H1 (cell line): ENCODE measurements at regions not wholly inside any gene's neighbourhood (a gene's known extent, or its start where the extent isn't known, plus 50 kb on each side); places are given as distances from the start of the nearest gene placed in this dataset.

Source experiments
- CTCF ChIA-PET: fragments of 300-600 bp; sonication (Branson Sonifier 250); formaldehyde crosslinking; loops from one replicate; lab custom pipeline; 2021; ENCODE audit not compliant: partially characterized antibody; lab: Charles Lee
- POLR2A ChIA-PET: fragments of 300-600 bp; sonication (Branson Sonifier 250); formaldehyde crosslinking; loops from one replicate; lab custom pipeline; 2021; ENCODE audit warnings: inconsistent platforms; ENCODE audit not compliant: partially characterized antibody; lab: Charles Lee
- DNase-seq, 2 experiments: peaks; one replicate each; pipeline versions ENCODE4 v3.0.0 to v3.0.0-alpha.2; 2010 to 2022; ENCODE audit warnings: low spot score in 2 of 2, low read depth in 1 of 2, mixed read lengths in 1 of 2
- FAIRE-seq: peaks from 2 replicates; lab custom pipeline; 2011; peaks lifted over from hg19 to GRCh38; lab: Jason Lieb, UNC
- H2AFZ ChIP-seq: 2 replicates; pipeline ENCODE4 v1.8.1; 2012; ENCODE audit warnings: low read length, inconsistent platforms
- H2AK5ac ChIP-seq: 2 replicates; pipeline ENCODE4 v1.6.1; 2013; ENCODE audit warnings: low read depth, low read length
- H2BK120ac ChIP-seq: replicated peaks from 2 replicates; pipeline ENCODE3; 2013; ENCODE audit warnings: low read depth, low read length, inconsistent platforms
- H2BK12ac ChIP-seq: 2 replicates; pipeline ENCODE4 v1.6.1; 2013; ENCODE audit warnings: low read depth, low read length
- H2BK15ac ChIP-seq: 2 replicates; pipeline ENCODE4 v1.6.1; 2013; ENCODE audit warnings: low read length
- H2BK20ac ChIP-seq: 2 replicates; pipeline ENCODE4 v1.6.1; 2013; ENCODE audit warnings: low read length
- H2BK5ac ChIP-seq: 2 replicates; pipeline ENCODE4 v1.6.1; 2013; ENCODE audit warnings: low read depth, low read length
- H3K14ac ChIP-seq: 2 replicates; pipeline ENCODE4 v1.6.1; 2013; ENCODE audit warnings: inconsistent platforms; ENCODE audit not compliant: insufficient read length
- H3K18ac ChIP-seq: 2 replicates; pipeline ENCODE4 v1.6.1; 2013; ENCODE audit warnings: low read length; ENCODE audit errors: extremely low read depth
- H3K23ac ChIP-seq: 2 replicates; pipeline ENCODE4 v1.6.1; 2013; ENCODE audit warnings: inconsistent platforms; ENCODE audit not compliant: insufficient read length
- H3K23me2 ChIP-seq: 2 replicates; pipeline ENCODE4 v1.6.1; 2013; ENCODE audit warnings: low read depth, low read length
- H3K27ac ChIP-seq: 2 replicates; pipeline ENCODE4 v1.6.1; 2011; ENCODE audit warnings: low read depth, low read length, inconsistent platforms
- H3K27me3 ChIP-seq, 4 experiments: replicated peaks in 1 of 4; 1 replicate in 1 of 4; 2 replicates in 3 of 4; pipeline versions ENCODE4 v1.6.1 to v1.8.1; 2011 to 2013; ENCODE audit warnings: low read length in 3 of 4, mild to moderate bottlenecking in 3 of 4, inconsistent platforms in 2 of 4, mixed read lengths in 2 of 4, moderate library complexity in 1 of 4; ENCODE audit not compliant: control insufficient read depth in 3 of 4, insufficient read depth in 3 of 4; ENCODE audit errors: extremely low read depth in 1 of 4
- H3K36me3 ChIP-seq, 4 experiments: 2 replicates each; pipeline versions ENCODE4 v1.6.1 to v1.8.1; 2011 to 2013; ENCODE audit warnings: mild to moderate bottlenecking in 4 of 4, low read length in 3 of 4, moderate library complexity in 2 of 4, control low read depth in 1 of 4, inconsistent platforms in 1 of 4; ENCODE audit not compliant: insufficient read depth in 4 of 4, control insufficient read depth in 2 of 4
- H3K4ac ChIP-seq: replicated peaks from 2 replicates; pipeline ENCODE3; 2013; ENCODE audit warnings: low read length, low read depth, mixed read lengths, inconsistent platforms; ENCODE audit not compliant: insufficient read length
- H3K4me1 ChIP-seq, 4 experiments: replicated peaks in 1 of 4; 1 replicate in 1 of 4; 2 replicates in 3 of 4; pipeline versions ENCODE4 v1.6.1 to v1.8.1; 2011 to 2013; ENCODE audit warnings: low read length in 3 of 4, inconsistent platforms in 2 of 4, mixed read lengths in 1 of 4; ENCODE audit not compliant: insufficient read depth in 4 of 4, control insufficient read depth in 3 of 4
- H3K4me2 ChIP-seq, 2 experiments: 2 replicates each; pipeline versions ENCODE4 v1.6.1 to v1.8.1; 2011 to 2013; ENCODE audit warnings: low read depth in 2 of 2, low read length in 2 of 2, control low read depth in 1 of 2, inconsistent platforms in 1 of 2, mild to moderate bottlenecking in 1 of 2; ENCODE audit not compliant: insufficient read depth in 1 of 2
- H3K4me3 ChIP-seq, 4 experiments: fragments of 200-600, 300-600 bp in 1 of 4; sonication (generic), shearing (Covaris generic), sonication (Bioruptor Twin) in 1 of 4; 2 replicates each; pipeline versions ENCODE4 v1.5.1 to v1.8.1; 2011 to 2016; ENCODE audit warnings: low read length in 4 of 4, low read depth in 3 of 4, control low read depth in 2 of 4, inconsistent platforms in 2 of 4, mild to moderate bottlenecking in 2 of 4, mixed read lengths in 1 of 4, moderate library complexity in 1 of 4; ENCODE audit not compliant: insufficient read depth in 2 of 4; ENCODE audit errors: extremely low read depth in 1 of 4
- H3K56ac ChIP-seq: replicated peaks from 2 replicates; pipeline ENCODE3; 2013; ENCODE audit warnings: low read depth, mild to moderate bottlenecking, mixed read lengths, low read length, inconsistent platforms; ENCODE audit not compliant: insufficient read length
- H3K79me1 ChIP-seq: 2 replicates; pipeline ENCODE4 v1.6.1; 2013; ENCODE audit warnings: low read depth, low read length, control low read depth
- H3K79me2 ChIP-seq, 2 experiments: 2 replicates each; pipeline versions ENCODE4 v1.6.1 to v1.8.1; 2012 to 2013; ENCODE audit warnings: low read length in 2 of 2, mild to moderate bottlenecking in 2 of 2, inconsistent platforms in 1 of 2; ENCODE audit not compliant: insufficient read depth in 2 of 2, control insufficient read depth in 1 of 2
- H3K9ac ChIP-seq, 4 experiments: replicated peaks in 1 of 4; 1 replicate in 1 of 4; 2 replicates in 3 of 4; pipeline versions ENCODE4 v1.6.1 to v1.8.1; 2011 to 2013; ENCODE audit warnings: low read depth in 3 of 4, low read length in 3 of 4, control low read depth in 2 of 4, mild to moderate bottlenecking in 2 of 4, moderate library complexity in 2 of 4, inconsistent platforms in 1 of 4; ENCODE audit errors: extremely low read depth in 1 of 4
- H3K9me3 ChIP-seq, 2 experiments: 2 replicates each; pipeline versions ENCODE4 v1.6.1 to v1.8.1; 2012 to 2013; ENCODE audit warnings: mild to moderate bottlenecking in 2 of 2, moderate library complexity in 2 of 2, control low read depth in 1 of 2, inconsistent platforms in 1 of 2, low read depth in 1 of 2, low read length in 1 of 2, mixed read lengths in 1 of 2; ENCODE audit not compliant: insufficient read depth in 2 of 2
- H4K20me1 ChIP-seq, 2 experiments: replicated peaks in 1 of 2; 2 replicates each; pipeline versions ENCODE3 to v1.8.1; 2011 to 2013; ENCODE audit warnings: inconsistent platforms in 2 of 2, low read length in 2 of 2, mild to moderate bottlenecking in 1 of 2; ENCODE audit not compliant: insufficient read depth in 2 of 2, control insufficient read depth in 1 of 2
- H4K5ac ChIP-seq: 2 replicates; pipeline ENCODE4 v1.6.1; 2013; ENCODE audit warnings: low read length, low read depth, mixed read lengths, inconsistent platforms; ENCODE audit not compliant: insufficient read length
- H4K8ac ChIP-seq: 2 replicates; pipeline ENCODE4 v1.8.0; 2013; ENCODE audit warnings: mild to moderate bottlenecking, moderate library complexity, low read length, inconsistent platforms; ENCODE audit not compliant: insufficient read depth; ENCODE audit errors: extremely low read depth
- H4K91ac ChIP-seq: replicated peaks from 2 replicates; pipeline ENCODE3; 2013; ENCODE audit warnings: low read length, mixed read lengths, inconsistent platforms; ENCODE audit not compliant: insufficient read length
- ATF3 ChIP-seq: IDR thresholded peaks from 2 replicates; pipeline ENCODE4 v1.6.1; 2011; ENCODE audit warnings: low read depth, mild to moderate bottlenecking, low read length; ENCODE audit not compliant: insufficient read depth
- BACH1 ChIP-seq: IDR thresholded peaks from 2 replicates; pipeline ENCODE4 v1.6.1; 2012; ENCODE audit warnings: low read length, improper control_type of control experiment
- BCL11A ChIP-seq, 2 experiments: IDR thresholded peaks; one replicate each; pipeline ENCODE4 v1.6.1; 2011; ENCODE audit warnings: low read depth in 2 of 2, low read length in 2 of 2, mild to moderate bottlenecking in 2 of 2
- EZH2 ChIP-seq: fragments of 200-600 bp; sonication (generic); IDR thresholded peaks from 2 replicates; pipeline ENCODE4 v1.7.1; 2012; ENCODE audit warnings: low read depth, mild to moderate bottlenecking, moderate library complexity, low read length, inconsistent platforms; ENCODE audit not compliant: severe bottlenecking
- FOSL1 ChIP-seq: IDR thresholded peaks from 2 replicates; pipeline ENCODE4 v1.6.1; 2011; ENCODE audit warnings: mild to moderate bottlenecking, low read depth, low read length, moderate library complexity; ENCODE audit not compliant: insufficient read depth
- GABPA ChIP-seq: IDR thresholded peaks from 2 replicates; pipeline ENCODE4 v1.6.1; 2011; ENCODE audit warnings: mild to moderate bottlenecking, low read length, moderate library complexity, borderline replicate concordance; ENCODE audit not compliant: insufficient read depth
- HDAC2 ChIP-seq, 2 experiments: fragments of 300-600 bp in 1 of 2; sonication (generic) in 1 of 2; IDR thresholded peaks; 2 replicates each; pipeline ENCODE4 v1.6.1; 2011 to 2012; ENCODE audit warnings: low read depth in 2 of 2, low read length in 2 of 2, mild to moderate bottlenecking in 2 of 2, moderate library complexity in 2 of 2, borderline replicate concordance in 1 of 2, inconsistent platforms in 1 of 2
- HDAC6 ChIP-seq: IDR thresholded peaks from one replicate; pipeline ENCODE4 v1.7.1; 2012; ENCODE audit warnings: low read depth, mild to moderate bottlenecking, inconsistent platforms, low read length, moderate library complexity
- JUN ChIP-seq: IDR thresholded peaks from 2 replicates; pipeline ENCODE4 v1.6.1; 2011; ENCODE audit warnings: low read depth, mild to moderate bottlenecking, improper control_type of control experiment, low read length
- NRF1 ChIP-seq: IDR thresholded peaks from 2 replicates; pipeline ENCODE4 v1.6.1; 2011; ENCODE audit warnings: mild to moderate bottlenecking, low read depth, low read length, improper control_type of control experiment
- PHF8 ChIP-seq: fragments of 200-600 bp; sonication (generic); conservative IDR thresholded peaks from 2 replicates; pipeline ENCODE4 v1.7.1; 2012; ENCODE audit warnings: low read depth, mild to moderate bottlenecking, inconsistent platforms, low read length, moderate library complexity
- SP2 ChIP-seq: IDR thresholded peaks from 2 replicates; pipeline ENCODE4 v1.6.1; 2012; ENCODE audit warnings: mild to moderate bottlenecking, low read length, inconsistent platforms
- TAF7 ChIP-seq: optimal IDR thresholded peaks from 2 replicates; pipeline ENCODE3; 2011; ENCODE audit warnings: low read depth, mild to moderate bottlenecking, inconsistent platforms, low read length, moderate library complexity, borderline replicate concordance
- TBP ChIP-seq: IDR thresholded peaks from 2 replicates; pipeline ENCODE4 v1.6.1; 2011; ENCODE audit warnings: low read depth, low read length, improper control_type of control experiment
- YY1 ChIP-seq: IDR thresholded peaks from 2 replicates; pipeline ENCODE4 v1.6.1; 2011; ENCODE audit warnings: low read depth, mild to moderate bottlenecking, low read length
- WGBS, 2 experiments: shearing (Covaris generic) in 1 of 2; methylation state at CpG; one replicate each; pipeline versions ENCODE4 v1.1.6 to v1.1.7; 2013 to 2015; ENCODE audit warnings: low lambda C conversion rate in 2 of 2, mixed read lengths in 2 of 2, inconsistent platforms in 1 of 2, low coverage in 1 of 2, missing lambda C conversion rate in 1 of 2; ENCODE audit not compliant: insufficient replicate concordance in 2 of 2, insufficient coverage in 1 of 2, insufficient read length in 1 of 2; ENCODE audit errors: extremely low coverage in 1 of 2, missing lambda C conversion rate in 1 of 2; 5-methylcytosine and 5-hydroxymethylcytosine counted together

- Histone ChIP-seq H4K20me1 (no peaks in the 10 kb centered on the region), H3K9me3 (no peaks in the 10 kb centered on the region), H4K8ac (no peak overlapping the region), H3K36me3 (no peaks in the 10 kb centered on the region), H3K27me3 (no peaks in the 10 kb centered on the region), H3K23me2 (no peaks in the 10 kb centered on the region), H3K23ac (no peak overlapping the region), H3K4me2 (no peak overlapping the region), H2AK5ac (no peak overlapping the region), H2AFZ (no peak overlapping the region), H3K79me2 (no peaks in the 10 kb centered on the region), H2BK120ac (no peak overlapping the region), H4K91ac (no peak overlapping the region), H2BK12ac (no peak overlapping the region), H3K27ac (no peak overlapping the region), H4K5ac (no peak overlapping the region), H3K4me3 (no peak overlapping the region), H2BK15ac (no peak overlapping the region), H3K56ac (no peak overlapping the region), H3K4ac (no peak overlapping the region), H3K9ac (no peak overlapping the region), H3K79me1 (no peaks in the 10 kb centered on the region), H3K14ac (no peak overlapping the region), H3K18ac (no peak overlapping the region), H3K4me1 (0 out of 7 replicates have a peak, but pooled peaks cover 0 to 2% (median 0%) of the 10 kb centered on the region in 4 experiments), H2BK5ac (no peak overlapping the region), H2BK20ac (no peak overlapping the region)
- ChIA-PET CTCF (no interaction called here), POLR2A (no interaction called here)
- no peak for DNase-seq
- 95% methylated on average over 2 of the region's 2 CpGs; no CpG with 5 or more reads in 1 of the 2 experiments for WGBS, 2 experiments
- FAIRE-seq = no peak
- TF ChIP-seq TBP (no peak), HDAC2 (IDR thresholded peaks at IDR 0.05; ENCODE audit: borderline replicate concordance in 1 of 2, low read depth in 2 of 2, low read length in 2 of 2) (no peak), EZH2 (no peak), BCL11A (IDR thresholded peaks at IDR 0.05; ENCODE audit: low read depth in 2 of 2, low read length in 2 of 2) (no peak), HDAC6 (no peak), SP2 (no peak), PHF8 (no peak), NRF1 (no peak), ATF3 (no peak), TAF7 (no peak), BACH1 (no peak), YY1 (no peak), FOSL1 (no peak), GABPA (no peak), JUN (no peak)
These were observed 272.0 kb upstream of the GCFC2 start for GRCh38 chr2:75982719-75983118.
